GM19324 (cell line): ENCODE measurements at regions not wholly inside any gene's neighbourhood (a gene's known extent, or its start where the extent isn't known, plus 50 kb on each side); places are given as distances from the start of the nearest gene placed in this dataset.
"Not testable (repeated sequence)": the region's sequence is repeated elsewhere in the genome, so short reads cannot be mapped to it uniquely, and the experiment has no call there.

Experiments used
- ATAC-seq: cut with Tn5 transposase; IDR thresholded peaks from one replicate; pipeline ENCODE4 v1.9.1; 2021; ENCODE audit warnings: mild to moderate bottlenecking, moderate library complexity; ENCODE audit not compliant: unreplicated experiment, low FRiP score

GRCh38 chr15:88993662-88994061 lies 80.5 kb upstream of the MFGE8 start:
- no peak for ATAC-seq

- ATAC-seq = no peak
Observed at GRCh38 chr15:88994286-88994685, 81.1 kb upstream of the MFGE8 start.

- ATAC-seq = no peak
Observed at GRCh38 chr15:88995449-88995848, 82.3 kb upstream of the MFGE8 start.

- no peak for ATAC-seq
Observed at GRCh38 chr15:88997531-88997930, 84.4 kb upstream of the MFGE8 start.

- ATAC-seq = no peak
Observed at GRCh38 chr15:88998980-88999713, 86.0 kb upstream of the MFGE8 start.

- ATAC-seq = not testable (repeated sequence)
Observed at GRCh38 chr15:89001708-89002275, 86.5 kb upstream of the ABHD2 start.

- ATAC-seq = peak; percentile 58
Observed at GRCh38 chr15:89002281-89002761, 85.9 kb upstream of the ABHD2 start.

- ATAC-seq = no peak
Observed at GRCh38 chr15:89002830-89003229, 85.4 kb upstream of the ABHD2 start.

- no peak for ATAC-seq
Observed at GRCh38 chr15:89003865-89004725, 84.2 kb upstream of the ABHD2 start.

GRCh38 chr15:89004726-89005030 lies 83.6 kb upstream of the ABHD2 start:
- ATAC-seq = no peak

GRCh38 chr15:89007527-89007926 lies 80.7 kb upstream of the ABHD2 start:
- ATAC-seq = not testable (repeated sequence)

GRCh38 chr15:89007989-89008388 lies 80.3 kb upstream of the ABHD2 start:
- ATAC-seq = no peak

- no peak for ATAC-seq
Observed at GRCh38 chr15:89009080-89009479, 79.2 kb upstream of the ABHD2 start.

GRCh38 chr15:89015412-89016097 lies 72.7 kb upstream of the ABHD2 start:
- no peak for ATAC-seq

GRCh38 chr15:89016549-89017041 lies 71.7 kb upstream of the ABHD2 start:
- ATAC-seq = no peak

- ATAC-seq = no peak
Observed at GRCh38 chr15:89017370-89018066, 70.7 kb upstream of the ABHD2 start.

GRCh38 chr15:89018207-89018606 lies 70.0 kb upstream of the ABHD2 start:
- ATAC-seq = no peak

- ATAC-seq = no peak
Observed at GRCh38 chr15:89019436-89019835, 68.8 kb upstream of the ABHD2 start.

- ATAC-seq = no peak
Observed at GRCh38 chr15:89021224-89021623, 67.0 kb upstream of the ABHD2 start.

- not testable (repeated sequence) for ATAC-seq
Observed at GRCh38 chr15:89021886-89022285, 66.4 kb upstream of the ABHD2 start.
